ENCODE measurements at regions not wholly inside any gene's neighbourhood (a gene's known extent, or its start where the extent isn't known, plus 50 kb on each side); places are given as distances from the start of the nearest gene placed in this dataset.

DNA sequence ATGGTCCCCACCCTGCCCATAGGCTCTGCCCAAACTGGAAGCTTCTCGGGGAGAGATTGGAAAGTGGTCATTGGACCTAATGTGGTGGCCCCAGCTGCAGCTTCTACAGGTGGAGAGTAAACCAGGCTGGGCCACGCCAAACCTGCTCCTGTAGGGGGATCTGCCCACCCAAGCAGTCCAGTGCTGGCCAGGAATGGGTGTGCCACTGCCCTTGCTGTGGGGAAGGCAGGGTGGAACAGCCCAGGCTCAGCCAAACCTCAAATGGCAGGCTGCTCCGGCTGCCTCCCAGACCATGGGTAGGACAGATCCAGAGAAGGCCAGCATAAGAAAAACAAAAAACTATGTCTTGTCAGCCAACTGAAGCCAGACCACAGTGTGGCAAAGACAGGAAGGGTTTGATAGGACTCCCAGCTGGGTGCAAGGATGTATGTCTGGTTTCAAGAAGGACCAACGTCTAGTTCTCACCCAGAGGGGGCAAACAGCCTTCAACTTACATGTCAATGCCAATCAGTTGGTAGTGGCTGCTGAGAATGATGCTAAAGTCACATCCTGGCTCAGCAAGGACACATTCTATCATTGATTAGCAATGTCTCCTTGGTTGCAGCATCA is 267.3 kb downstream of the UACA start:
- TF ChIP-seq, protein P1, sequence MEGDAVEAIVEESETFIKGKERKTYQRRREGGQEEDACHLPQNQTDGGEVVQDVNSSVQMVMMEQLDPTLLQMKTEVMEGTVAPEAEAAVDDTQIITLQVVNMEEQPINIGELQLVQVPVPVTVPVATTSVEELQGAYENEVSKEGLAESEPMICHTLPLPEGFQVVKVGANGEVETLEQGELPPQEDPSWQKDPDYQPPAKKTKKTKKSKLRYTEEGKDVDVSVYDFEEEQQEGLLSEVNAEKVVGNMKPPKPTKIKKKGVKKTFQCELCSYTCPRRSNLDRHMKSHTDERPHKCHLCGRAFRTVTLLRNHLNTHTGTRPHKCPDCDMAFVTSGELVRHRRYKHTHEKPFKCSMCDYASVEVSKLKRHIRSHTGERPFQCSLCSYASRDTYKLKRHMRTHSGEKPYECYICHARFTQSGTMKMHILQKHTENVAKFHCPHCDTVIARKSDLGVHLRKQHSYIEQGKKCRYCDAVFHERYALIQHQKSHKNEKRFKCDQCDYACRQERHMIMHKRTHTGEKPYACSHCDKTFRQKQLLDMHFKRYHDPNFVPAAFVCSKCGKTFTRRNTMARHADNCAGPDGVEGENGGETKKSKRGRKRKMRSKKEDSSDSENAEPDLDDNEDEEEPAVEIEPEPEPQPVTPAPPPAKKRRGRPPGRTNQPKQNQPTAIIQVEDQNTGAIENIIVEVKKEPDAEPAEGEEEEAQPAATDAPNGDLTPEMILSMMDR (IDR thresholded peaks at IDR 0.05) = no peak
- no peak for TF ChIP-seq POLR2A (IDR thresholded peaks at IDR 0.05)
